Small intestine (tissue), 7 donors: ENCODE measurements at regions not wholly inside any gene's neighbourhood (a gene's known extent, or its start where the extent isn't known, plus 50 kb on each side); places are given as distances from the start of the nearest gene placed in this dataset.

Source experiments
- DNase-seq, 2 donors: peaks; one replicate each; pipeline versions ENCODE4 v3.0.0 to v3.0.0-alpha.2; 2013
- FAIRE-seq: peaks from 2 replicates; lab custom pipeline; 2012; peaks lifted over from hg19 to GRCh38; lab: Jason Lieb, UNC
- H3K27ac ChIP-seq, 3 donors: one replicate each; pipeline ENCODE4 v1.5.1; 2013; ENCODE audit warnings: low read length in 2 of 3, mild to moderate bottlenecking in 2 of 3, control low read depth in 1 of 3, inconsistent platforms in 1 of 3, low read depth in 1 of 3, moderate library complexity in 1 of 3
- H3K27me3 ChIP-seq, 3 donors: one replicate each; pipeline ENCODE4 v1.6.1; 2013; ENCODE audit warnings: low read length in 3 of 3, inconsistent platforms in 1 of 3; ENCODE audit not compliant: control insufficient read depth in 3 of 3, insufficient read depth in 3 of 3
- H3K36me3 ChIP-seq, 3 donors: one replicate each; pipeline ENCODE4 v1.6.1; 2013; ENCODE audit warnings: low read length in 3 of 3, inconsistent platforms in 1 of 3, low read depth in 1 of 3, mild to moderate bottlenecking in 1 of 3, moderate library complexity in 1 of 3; ENCODE audit not compliant: control insufficient read depth in 3 of 3, insufficient read depth in 2 of 3
- H3K4me1 ChIP-seq, 3 donors: one replicate each; pipeline ENCODE4 v1.6.1; 2013; ENCODE audit warnings: low read length in 2 of 3, inconsistent platforms in 1 of 3, low read depth in 1 of 3, mild to moderate bottlenecking in 1 of 3, moderate library complexity in 1 of 3; ENCODE audit not compliant: control insufficient read depth in 3 of 3, insufficient read depth in 2 of 3
- H3K4me3 ChIP-seq, 3 donors: one replicate each; pipeline ENCODE4 v1.5.1; 2013; ENCODE audit warnings: low read length in 3 of 3, control low read depth in 1 of 3, inconsistent platforms in 1 of 3, low read depth in 1 of 3, mild to moderate bottlenecking in 1 of 3, moderate library complexity in 1 of 3
- H3K9me3 ChIP-seq, 2 donors: one replicate each; pipeline ENCODE4 v1.6.1; 2013; ENCODE audit warnings: low read depth in 1 of 2, low read length in 1 of 2; ENCODE audit not compliant: control insufficient read depth in 2 of 2, insufficient read depth in 1 of 2
- WGBS, 3 donors: extraction: QIAGEN DNeasy Blood & Tissue Kit; methylation state at CpG; one replicate each; pipeline ENCODE4 v1.1.7; 2013; 5-methylcytosine and 5-hydroxymethylcytosine counted together
- donor health status: healthy with polysubstance abuse.
- donor health status: control.
- donor health status: control.
- donor health status: Bipolar disorder and iron deficiency.
- donor health status: healthy.

DNA sequence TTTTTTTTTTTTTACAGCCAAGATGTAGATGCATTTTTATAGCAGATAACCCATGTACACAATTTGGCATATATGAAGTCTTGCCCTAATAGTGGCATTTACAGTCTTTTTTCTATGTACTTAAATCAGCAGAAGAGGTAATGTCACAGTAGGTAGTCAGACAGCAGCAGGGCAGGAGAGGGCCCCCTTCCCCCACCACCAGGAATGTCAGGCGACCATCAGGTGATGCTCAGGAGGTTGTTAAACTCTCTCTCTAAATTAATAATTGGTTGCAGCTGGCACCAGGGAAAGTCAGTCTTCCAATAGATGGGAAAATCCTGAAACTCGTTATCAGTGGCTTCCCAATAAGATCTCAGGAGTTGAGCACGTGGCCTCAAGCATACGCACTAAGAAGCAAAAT lies 188.0 kb upstream of the ADGRB3 start:
- Histone ChIP-seq H3K4me3 (no peak overlapping the region), H3K27ac (no peak overlapping the region), H3K27me3 (no peaks in the 10 kb centered on the region), H3K4me1 (no peaks in the 10 kb centered on the region), H3K9me3 (no peaks in the 10 kb centered on the region), H3K36me3 (no peaks in the 10 kb centered on the region)
- DNase-seq (no peak), FAIRE-seq (no peak)
- WGBS, 3 donors = 68 to 76% (median 71%) methylated on average over 4 of the region's 4 CpGs

DNA sequence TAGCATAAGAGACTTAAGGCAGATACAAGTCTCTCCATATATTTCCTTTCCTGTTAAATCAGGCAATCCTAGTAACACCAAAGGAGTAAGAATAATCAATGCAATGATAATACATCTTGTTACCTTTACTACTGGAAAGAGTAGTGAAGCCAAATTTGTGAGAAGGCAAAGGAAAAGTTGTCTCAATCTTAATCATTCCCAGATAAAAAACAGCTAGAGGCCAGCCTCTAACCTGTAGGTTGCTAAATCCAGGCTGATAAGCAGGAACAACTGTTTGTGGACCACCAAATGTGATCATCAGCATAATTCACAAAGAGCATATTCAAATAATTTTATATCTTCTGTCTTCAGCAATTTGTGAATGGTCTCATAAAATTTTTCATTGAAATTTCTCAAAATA lies 189.2 kb upstream of the ADGRB3 start:
- Histone ChIP-seq H3K36me3 (no peaks in the 10 kb centered on the region), H3K27ac (no peak overlapping the region), H3K27me3 (no peaks in the 10 kb centered on the region), H3K4me1 (no peaks in the 10 kb centered on the region), H3K4me3 (no peak overlapping the region), H3K9me3 (no peaks in the 10 kb centered on the region)
- FAIRE-seq = no peak
- DNase-seq = no peak

DNA sequence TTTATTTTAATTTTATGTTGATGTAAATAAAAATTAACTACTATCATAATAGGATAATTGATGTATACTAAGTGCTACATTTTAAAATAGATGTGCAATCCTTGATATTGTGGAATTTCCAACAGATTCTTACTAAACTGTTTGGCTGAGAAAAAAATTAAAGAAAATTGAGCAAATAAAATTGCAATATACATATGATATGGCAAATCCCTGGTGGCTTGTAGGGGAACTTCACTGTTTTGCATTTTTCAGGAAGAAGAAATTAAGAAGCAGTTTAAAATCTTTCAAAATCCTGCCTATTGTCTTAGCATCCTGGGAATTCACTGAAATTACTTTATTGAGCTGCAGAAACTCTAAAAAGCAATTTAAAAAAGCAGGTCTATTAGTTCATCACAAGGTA lies 191.4 kb upstream of the ADGRB3 start:
- Histone ChIP-seq H3K4me1 (no peaks in the 10 kb centered on the region), H3K27ac (no peak overlapping the region), H3K4me3 (no peak overlapping the region), H3K27me3 (no peaks in the 10 kb centered on the region), H3K9me3 (no peaks in the 10 kb centered on the region), H3K36me3 (no peaks in the 10 kb centered on the region)
- DNase-seq = no peak
- FAIRE-seq = no peak

DNA sequence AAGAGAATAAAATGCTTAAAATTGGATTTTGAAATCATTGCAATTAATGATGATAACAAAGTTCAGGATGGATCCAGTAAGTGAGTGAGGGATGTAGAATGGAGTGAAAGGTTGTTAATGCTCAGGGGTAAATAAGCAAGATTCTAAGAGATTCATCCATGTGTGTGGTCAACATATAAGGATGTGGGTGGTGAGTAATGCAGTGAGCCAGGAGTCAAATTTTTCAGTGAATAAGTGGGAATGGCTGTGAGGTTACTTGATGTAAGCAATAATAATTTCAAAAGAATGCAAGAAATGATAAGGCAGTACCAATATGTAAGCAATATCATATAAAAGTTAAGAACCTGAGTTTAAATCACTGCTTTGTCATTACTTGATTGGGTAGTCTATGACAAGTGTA lies 207.5 kb upstream of the ADGRB3 start:
- no peaks in the 10 kb centered on the region for H3K9me3 ChIP-seq
- H3K27ac ChIP-seq = no peak overlapping the region
- no peaks in the 10 kb centered on the region for H3K36me3 ChIP-seq
- H3K27me3 ChIP-seq = no peaks in the 10 kb centered on the region
- no peak overlapping the region for H3K4me3 ChIP-seq
- DNase-seq (no peak), FAIRE-seq (no peak)
- H3K4me1 ChIP-seq = no peaks in the 10 kb centered on the region

DNA sequence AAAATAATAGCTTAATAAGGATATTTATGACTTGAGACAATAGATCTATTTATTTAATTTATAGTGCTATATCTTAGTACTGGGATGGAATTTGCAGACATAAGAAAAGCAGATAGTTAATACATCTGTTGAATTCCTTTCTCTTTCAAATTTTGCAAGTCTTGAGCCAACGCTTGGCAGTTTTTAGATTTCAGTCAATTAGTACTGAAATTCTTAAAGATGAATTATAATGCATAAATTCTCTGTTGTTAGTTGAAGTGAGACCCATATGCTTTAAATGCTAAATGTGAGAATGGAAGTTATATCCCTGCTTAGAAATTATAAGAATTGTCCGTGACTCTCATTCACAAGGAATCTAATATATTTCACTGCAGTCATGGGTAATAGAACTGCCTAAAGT lies 225.1 kb upstream of the ADGRB3 start:
- H3K9me3 ChIP-seq = no peaks in the 10 kb centered on the region
- H3K36me3 ChIP-seq = no peaks in the 10 kb centered on the region
- no peaks in the 10 kb centered on the region for H3K4me1 ChIP-seq
- no peak overlapping the region for H3K4me3 ChIP-seq
- no peak overlapping the region for H3K27ac ChIP-seq
- 86 to 91% (median 89%) methylated on average over 2 of the region's 2 CpGs for WGBS, 3 donors
- FAIRE-seq = no peak
- no peak for DNase-seq
- H3K27me3 ChIP-seq = no peaks in the 10 kb centered on the region

DNA sequence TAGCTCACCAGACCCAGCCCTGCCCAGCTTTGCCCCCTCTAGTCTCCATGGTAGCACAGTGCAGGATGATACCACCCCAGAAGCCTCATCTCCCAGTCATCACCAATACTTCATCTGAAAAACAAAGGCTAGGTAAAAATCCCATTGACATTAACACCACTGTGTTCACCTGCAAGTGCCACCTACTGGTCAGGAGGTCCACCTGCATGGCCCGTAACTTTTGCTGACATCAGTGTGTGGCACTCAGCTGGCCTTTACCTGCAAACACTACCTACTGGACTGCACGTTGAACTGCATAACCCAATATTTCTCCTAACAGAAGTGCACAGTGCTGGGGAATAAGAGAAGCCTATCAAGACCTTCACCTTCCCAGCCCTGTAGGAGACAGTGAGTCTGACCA lies 234.7 kb upstream of the ADGRB3 start:
- Histone ChIP-seq H3K4me3 (no peak overlapping the region), H3K4me1 (no peaks in the 10 kb centered on the region), H3K36me3 (no peaks in the 10 kb centered on the region), H3K9me3 (peaks cover 0 to 21% of the 10 kb centered on the region in 2 donors), H3K27me3 (no peaks in the 10 kb centered on the region), H3K27ac (no peak overlapping the region)
- WGBS, 3 donors = 82 to 90% (median 89%) methylated on average over 2 of the region's 2 CpGs
- DNase-seq = no peak
- FAIRE-seq = no peak

DNA sequence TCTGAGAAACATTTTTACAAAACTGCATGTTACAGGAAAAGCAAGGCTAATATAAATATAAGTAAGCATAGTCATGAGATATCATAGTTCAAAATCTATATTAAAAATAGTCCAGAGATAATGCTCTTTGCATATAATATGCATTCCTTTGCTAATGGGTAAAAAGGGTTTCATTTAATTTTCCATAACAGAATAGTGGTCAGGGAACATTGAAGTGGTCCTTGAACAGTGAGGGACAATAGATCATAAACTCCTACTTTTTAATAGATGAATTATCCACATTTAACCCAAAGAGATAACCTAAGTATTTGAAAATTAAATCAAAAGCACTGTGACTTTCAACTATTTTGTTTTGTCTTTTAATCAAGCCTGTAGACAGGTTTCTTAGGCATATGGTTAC lies 243.1 kb upstream of the ADGRB3 start:
- Histone ChIP-seq H3K27ac (no peak overlapping the region), H3K36me3 (no peaks in the 10 kb centered on the region), H3K9me3 (peaks cover 0 to 4% of the 10 kb centered on the region in 2 donors), H3K4me1 (no peaks in the 10 kb centered on the region), H3K4me3 (no peak overlapping the region), H3K27me3 (no peaks in the 10 kb centered on the region)
- DNase-seq (no peak), FAIRE-seq (no peak)

DNA sequence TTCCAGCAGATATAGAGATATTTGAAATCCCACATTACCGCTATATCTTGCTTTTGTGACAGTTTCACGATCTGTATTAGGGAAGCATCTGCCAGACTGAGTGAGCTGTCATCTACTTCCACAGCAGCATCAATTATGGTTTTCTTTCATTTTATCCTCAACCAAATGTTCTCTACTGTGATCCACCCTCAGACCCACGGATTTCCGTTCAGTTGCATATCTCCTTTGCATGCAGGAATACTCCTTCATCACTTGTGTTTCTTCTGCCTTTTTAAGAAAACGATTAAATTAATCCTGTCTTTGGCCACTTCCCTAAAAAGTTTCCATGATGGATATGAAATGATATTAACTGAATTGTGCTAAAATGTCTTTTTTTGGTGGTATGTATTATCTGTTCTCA lies 262.1 kb upstream of the ADGRB3 start:
- 74 to 85% (median 81%) methylated on average over 5 of the region's 5 CpGs for WGBS, 3 donors

DNA sequence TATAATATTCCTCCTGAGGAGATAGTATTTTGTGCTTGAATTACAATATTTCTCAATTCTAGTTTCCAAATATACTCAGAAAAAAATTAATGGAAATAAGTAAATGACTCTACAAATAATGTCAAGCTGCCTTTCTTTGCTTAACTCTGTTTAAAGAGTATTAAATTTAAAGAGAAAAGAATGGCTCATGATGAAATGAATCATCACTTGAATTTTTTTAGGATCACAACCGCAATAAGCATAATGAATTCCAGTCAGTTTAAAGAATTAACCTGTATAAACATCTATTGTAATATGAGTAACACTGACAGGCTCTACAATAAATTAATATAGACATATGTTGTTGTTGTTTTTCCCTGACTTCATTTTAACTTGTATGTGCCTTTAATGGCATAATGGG lies 266.2 kb upstream of the ADGRB3 start:
- Histone ChIP-seq H3K9me3 (no peaks in the 10 kb centered on the region), H3K4me1 (no peaks in the 10 kb centered on the region), H3K4me3 (no peak overlapping the region), H3K36me3 (no peaks in the 10 kb centered on the region), H3K27me3 (no peaks in the 10 kb centered on the region), H3K27ac (no peak overlapping the region)
- WGBS, 3 donors = 74 to 90% (median 82%) methylated on average over 1 of the region's 1 CpG
- no peak for DNase-seq
- no peak for FAIRE-seq

More for the DNA sequence above, 262.1 kb upstream of the ADGRB3 start:
- no peak overlapping the region for H3K27ac ChIP-seq
- DNase-seq (no peak), FAIRE-seq (no peak)
- H3K9me3 ChIP-seq = no peaks in the 10 kb centered on the region
- no peaks in the 10 kb centered on the region for H3K4me1 ChIP-seq
- H3K27me3 ChIP-seq = no peaks in the 10 kb centered on the region
- no peak overlapping the region for H3K4me3 ChIP-seq
- H3K36me3 ChIP-seq = no peaks in the 10 kb centered on the region
